ENCODE measurements at regions not wholly inside any gene's neighbourhood (a gene's known extent, or its start where the extent isn't known, plus 50 kb on each side); places are given as distances from the start of the nearest gene placed in this dataset.

GRCh38 chr3:27630885-27631284, 91.2 kb downstream of the EOMES start:
- ChIA-PET POLR2A (no interaction called here), CTCF (no interaction called here)
- no peaks in the 10 kb centered on the region for H3K9me3 ChIP-seq (ENCODE audit: control insufficient read depth, insufficient read depth, low read depth, low read length)
- H3K36me3 ChIP-seq (ENCODE audit: control insufficient read depth in 2 of 2, insufficient read depth in 1 of 2, low read length in 2 of 2): no peaks in the 10 kb centered on the region
- H3K4me1 ChIP-seq (ENCODE audit: control insufficient read depth, insufficient read depth, low read length): no peaks in the 10 kb centered on the region; the same call in 1 of the 2 replicates
- no peak for TF ChIP-seq ZNF623 (tag by site-specific recombination; IDR thresholded peaks at IDR 0.05)
- no peak for TF ChIP-seq ZSCAN5A (tag by site-specific recombination; IDR thresholded peaks at IDR 0.05)
- no peak for TF ChIP-seq ZNF174 (tag by site-specific recombination; IDR thresholded peaks at IDR 0.05)
- no peak for TF ChIP-seq ZNF292 (tag by site-specific recombination; IDR thresholded peaks at IDR 0.05; ENCODE audit: borderline replicate concordance, low read depth)
- no peak for TF ChIP-seq ZBTB17 (tag by site-specific recombination; IDR thresholded peaks at IDR 0.05)
- no peak for TF ChIP-seq ZNF16 (tag by site-specific recombination; IDR thresholded peaks at IDR 0.05; ENCODE audit: low read depth)
- TF ChIP-seq PRDM1 (tag by site-specific recombination; IDR thresholded peaks at IDR 0.05): no peak
- TF ChIP-seq ZNF175 (tag by site-specific recombination; IDR thresholded peaks at IDR 0.05): no peak
- no peak for TF ChIP-seq ZNF785 (tag by site-specific recombination; IDR thresholded peaks at IDR 0.05)
- TF ChIP-seq ZBTB6 (tag by site-specific recombination; IDR thresholded peaks at IDR 0.05): no peak
- TF ChIP-seq KLF1 (tag by site-specific recombination; IDR thresholded peaks at IDR 0.05): no peak
- no peak for TF ChIP-seq ZNF37A (tag by site-specific recombination; IDR thresholded peaks at IDR 0.05)
- no peak overlapping the region for H3K4me3 ChIP-seq (ENCODE audit: low read depth, low read length)
- no peak overlapping the region for H3K27ac ChIP-seq (ENCODE audit: extremely low read depth, low read depth, low read length)

GRCh38 chr3:27629366-27629765, 92.8 kb downstream of the EOMES start:
- TF ChIP-seq ZNF510 (tag by site-specific recombination; IDR thresholded peaks at IDR 0.05; ENCODE audit: insufficient replicate concordance) (no peak), ZNF571 (tag by site-specific recombination; IDR thresholded peaks at IDR 0.05) (no peak), ZSCAN16 (tag by site-specific recombination; IDR thresholded peaks at IDR 0.05) (no peak), ZNF558 (tag by site-specific recombination; IDR thresholded peaks at IDR 0.05) (no peak), PATZ1 (tag by site-specific recombination; IDR thresholded peaks at IDR 0.05) (no peak), ZNF10 (tag by site-specific recombination; IDR thresholded peaks at IDR 0.05) (no peak), ZSCAN23 (tag by site-specific recombination; IDR thresholded peaks at IDR 0.05) (no peak)
- H3K9me3 ChIP-seq (ENCODE audit: control insufficient read depth, insufficient read depth, low read depth, low read length): no peaks in the 10 kb centered on the region
- no peak overlapping the region for H3K27ac ChIP-seq (ENCODE audit: extremely low read depth, low read depth, low read length)
- CTCF ChIA-PET: no interaction called here
- H3K36me3 ChIP-seq (ENCODE audit: control insufficient read depth in 2 of 2, insufficient read depth in 1 of 2, low read length in 2 of 2): no peaks in the 10 kb centered on the region
- H3K4me3 ChIP-seq (ENCODE audit: low read depth, low read length): no peak overlapping the region
- POLR2A ChIA-PET: interaction anchor here (0.7 kb wide), 1 partner anchor 80 kb away, joined by 3 read pairs; no protein-coding TSS in a partner anchor
- no peaks in the 10 kb centered on the region; the same call in 1 of the 2 replicates for H3K4me1 ChIP-seq (ENCODE audit: control insufficient read depth, insufficient read depth, low read length)

Data from HEK293 (cell line).